Neural progenitor cell (in vitro differentiated cells): ENCODE measurements at regions not wholly inside any gene's neighbourhood (a gene's known extent, or its start where the extent isn't known, plus 50 kb on each side); places are given as distances from the start of the nearest gene placed in this dataset.

Experiments
- DNase-seq: peaks from one replicate; pipeline ENCODE4 v3.0.0-alpha.2; 2016; ENCODE audit warnings: low spot score
- H2AFZ ChIP-seq: fragments of 200-600 bp; sonication (generic); replicated peaks from 2 replicates; pipeline ENCODE4 v1.6.1; 2016; ENCODE audit warnings: antibody characterized with exemption
- H3F3A ChIP-seq: fragments of 200-600 bp; sonication (generic); 2 replicates; pipeline ENCODE4 v1.6.1; 2016; ENCODE audit warnings: antibody characterized with exemption, low read depth
- H3K27ac ChIP-seq: fragments of 200-600 bp; sonication (generic); 2 replicates; pipeline ENCODE4 v1.5.1; 2016; ENCODE audit warnings: mild to moderate bottlenecking
- H3K27me3 ChIP-seq: fragments of 200-600 bp; sonication (generic); 2 replicates; pipeline ENCODE4 v1.6.1; 2016; ENCODE audit warnings: mild to moderate bottlenecking, moderate library complexity
- H3K36me3 ChIP-seq: fragments of 200-600 bp; sonication (generic); 2 replicates; pipeline ENCODE4 v1.5.1; 2016
- H3K4me1 ChIP-seq: fragments of 200-600 bp; sonication (generic); 2 replicates; pipeline ENCODE4 v1.6.1; 2016; ENCODE audit warnings: mixed run types
- H3K4me2 ChIP-seq: fragments of 200-600 bp; sonication (generic); 2 replicates; pipeline ENCODE4 v1.6.1; 2016
- H3K4me3 ChIP-seq: fragments of 200-600 bp; sonication (generic); 2 replicates; pipeline ENCODE4 v1.5.1; 2016
- H3K79me2 ChIP-seq: fragments of 200-600 bp; sonication (generic); 2 replicates; pipeline ENCODE4 v1.6.1; 2016; ENCODE audit warnings: low read depth
- H3K9ac ChIP-seq: fragments of 200-600 bp; sonication (generic); 2 replicates; pipeline ENCODE4 v1.6.1; 2016
- H3K9me3 ChIP-seq: fragments of 200-600 bp; sonication (generic); 2 replicates; pipeline ENCODE4 v1.5.1; 2016; ENCODE audit warnings: low read depth
- H4K20me1 ChIP-seq: fragments of 200-600 bp; sonication (generic); 2 replicates; pipeline ENCODE4 v1.6.1; 2016; ENCODE audit warnings: low read depth
- H3K27ac Mint-ChIP-seq: 3 replicates; pipeline ENCODE4 v1.8.0; 2021; ENCODE audit warnings: mixed read lengths
- H3K27me3 Mint-ChIP-seq: 2 replicates; pipeline ENCODE4 v1.8.0; 2022; ENCODE audit warnings: low read depth, mild to moderate bottlenecking, inconsistent platforms, moderate library complexity, mixed read lengths; ENCODE audit not compliant: insufficient read depth
- H3K36me3 Mint-ChIP-seq: 3 replicates; pipeline ENCODE4 v1.8.0; 2021; ENCODE audit warnings: mixed read lengths
- H3K4me1 Mint-ChIP-seq: 3 replicates; pipeline ENCODE4 v1.8.0; 2021; ENCODE audit warnings: mixed read lengths
- H3K4me3 Mint-ChIP-seq: 3 replicates; pipeline ENCODE4 v1.8.0; 2021; ENCODE audit warnings: mild to moderate bottlenecking, moderate library complexity, mixed read lengths
- H3K9me3 Mint-ChIP-seq: 3 replicates; pipeline ENCODE4 v1.8.0; 2020; ENCODE audit warnings: mixed read lengths
- EZH2 ChIP-seq: fragments of 200-600 bp; sonication (generic); IDR thresholded peaks from 2 replicates; pipeline ENCODE4 v1.6.1; 2017; ENCODE audit warnings: antibody characterized with exemption, mild to moderate bottlenecking, moderate library complexity
- EZH2phosphoT487 ChIP-seq: fragments of 200-600 bp; sonication (generic); IDR thresholded peaks from 2 replicates; pipeline ENCODE4 v1.6.1; 2017; ENCODE audit warnings: antibody characterized with exemption
- TF ChIP-seq, protein P1 (sequence below): fragments of 200-600 bp; sonication (generic); IDR thresholded peaks from 2 replicates; pipeline ENCODE4 v1.5.1; 2017; ENCODE audit warnings: antibody characterized with exemption, mild to moderate bottlenecking

DNA sequence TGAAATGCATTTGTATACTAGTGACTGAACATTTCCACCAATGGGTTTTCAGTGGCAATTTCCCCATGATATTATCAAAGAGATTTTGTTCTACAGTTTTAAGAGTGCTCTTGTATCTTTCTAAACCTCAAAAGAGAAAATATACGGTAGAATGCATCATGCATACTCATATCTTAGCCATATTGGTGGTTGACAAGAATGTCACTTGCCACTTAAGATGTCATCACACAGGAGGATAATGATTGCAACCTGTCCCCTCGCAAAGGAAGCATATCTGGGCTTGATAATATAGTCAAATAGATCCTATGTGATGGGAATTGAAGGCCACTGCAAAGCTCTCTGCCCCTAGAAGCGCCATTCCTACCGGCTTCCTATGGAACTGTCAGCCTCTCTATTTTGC is 79.3 kb upstream of the ARMC3 start:
- Mint-ChIP-seq H3K27ac (no peak overlapping the region), H3K36me3 (no peaks in the 10 kb centered on the region), H3K9me3 (no peaks in the 10 kb centered on the region), H3K4me3 (no peak overlapping the region), H3K4me1 (peaks cover 2% of the 10 kb centered on the region), H3K27me3 (no peaks in the 10 kb centered on the region)
- Histone ChIP-seq H3K4me3 (no peak overlapping the region), H2AFZ (no peak overlapping the region), H3K4me2 (no peak overlapping the region), H4K20me1 (no peaks in the 10 kb centered on the region), H3K79me2 (no peaks in the 10 kb centered on the region), H3K4me1 (no peaks in the 10 kb centered on the region), H3K27me3 (no peaks in the 10 kb centered on the region), H3F3A (no peaks in the 10 kb centered on the region), H3K9ac (no peak overlapping the region), H3K9me3 (no peaks in the 10 kb centered on the region), H3K36me3 (no peaks in the 10 kb centered on the region), H3K27ac (no peak overlapping the region)
- DNase-seq, result no peak
- TF ChIP-seq EZH2 (no peak), EZH2phosphoT487 (no peak)
- TF ChIP-seq, protein P1, sequence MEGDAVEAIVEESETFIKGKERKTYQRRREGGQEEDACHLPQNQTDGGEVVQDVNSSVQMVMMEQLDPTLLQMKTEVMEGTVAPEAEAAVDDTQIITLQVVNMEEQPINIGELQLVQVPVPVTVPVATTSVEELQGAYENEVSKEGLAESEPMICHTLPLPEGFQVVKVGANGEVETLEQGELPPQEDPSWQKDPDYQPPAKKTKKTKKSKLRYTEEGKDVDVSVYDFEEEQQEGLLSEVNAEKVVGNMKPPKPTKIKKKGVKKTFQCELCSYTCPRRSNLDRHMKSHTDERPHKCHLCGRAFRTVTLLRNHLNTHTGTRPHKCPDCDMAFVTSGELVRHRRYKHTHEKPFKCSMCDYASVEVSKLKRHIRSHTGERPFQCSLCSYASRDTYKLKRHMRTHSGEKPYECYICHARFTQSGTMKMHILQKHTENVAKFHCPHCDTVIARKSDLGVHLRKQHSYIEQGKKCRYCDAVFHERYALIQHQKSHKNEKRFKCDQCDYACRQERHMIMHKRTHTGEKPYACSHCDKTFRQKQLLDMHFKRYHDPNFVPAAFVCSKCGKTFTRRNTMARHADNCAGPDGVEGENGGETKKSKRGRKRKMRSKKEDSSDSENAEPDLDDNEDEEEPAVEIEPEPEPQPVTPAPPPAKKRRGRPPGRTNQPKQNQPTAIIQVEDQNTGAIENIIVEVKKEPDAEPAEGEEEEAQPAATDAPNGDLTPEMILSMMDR, result no peak

DNA sequence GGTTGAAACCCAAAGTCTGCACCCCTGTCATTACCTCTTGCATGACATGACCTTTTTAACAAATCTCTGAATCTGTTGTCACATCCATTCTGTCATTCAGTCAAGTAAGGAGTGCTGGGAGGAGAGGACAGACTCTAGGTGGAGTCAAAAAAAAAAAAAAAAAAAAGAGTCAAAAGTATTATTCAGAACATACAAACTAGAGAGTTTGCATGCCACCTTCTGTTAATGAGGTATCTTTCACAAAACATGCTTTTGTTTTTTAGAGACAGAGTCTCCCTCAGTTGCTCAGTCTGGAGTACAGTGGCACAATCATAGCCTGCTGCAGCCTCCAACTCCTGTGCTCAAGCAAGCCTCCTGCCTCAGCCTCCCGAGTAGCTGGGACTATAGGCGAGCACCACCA is 81.6 kb upstream of the ARMC3 start:
- Histone ChIP-seq H3K27ac (no peak overlapping the region), H3K79me2 (no peaks in the 10 kb centered on the region), H3K4me3 (no peak overlapping the region), H3K27me3 (no peaks in the 10 kb centered on the region), H2AFZ (no peak overlapping the region), H3F3A (peaks cover 9% of the 10 kb centered on the region), H3K4me2 (no peak overlapping the region), H4K20me1 (no peaks in the 10 kb centered on the region), H3K9me3 (no peaks in the 10 kb centered on the region), H3K4me1 (peaks cover 10% of the 10 kb centered on the region), H3K36me3 (no peaks in the 10 kb centered on the region), H3K9ac (no peak overlapping the region)
- DNase-seq, result no peak
- Mint-ChIP-seq H3K4me1 (peaks cover 2% of the 10 kb centered on the region), H3K36me3 (no peaks in the 10 kb centered on the region), H3K27me3 (no peaks in the 10 kb centered on the region), H3K4me3 (no peak overlapping the region), H3K9me3 (no peaks in the 10 kb centered on the region), H3K27ac (no peak overlapping the region)
- no peak for TF ChIP-seq EZH2
- TF ChIP-seq EZH2phosphoT487, result no peak
- TF ChIP-seq, protein P1, result no peak

DNA sequence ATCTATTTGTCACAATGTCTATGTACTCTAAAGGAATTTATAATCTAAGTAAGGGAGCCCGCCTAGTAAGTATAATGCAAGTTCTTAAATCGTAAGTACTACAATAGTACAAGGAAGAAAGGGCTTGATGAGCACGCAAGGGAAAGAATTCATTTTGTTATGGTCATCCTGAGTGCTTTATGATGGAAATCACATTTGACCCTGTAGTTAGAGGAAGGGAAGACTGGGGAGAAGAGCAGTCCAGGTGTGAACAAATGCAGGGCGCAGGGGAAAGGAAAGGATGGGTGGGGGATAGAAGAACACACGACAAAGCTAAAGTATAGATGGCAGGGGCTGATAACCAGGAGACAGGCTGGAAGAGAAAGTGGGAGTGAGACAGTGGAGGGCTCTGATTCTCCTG is 88.2 kb upstream of the ARMC3 start:
- Mint-ChIP-seq H3K27ac (no peak overlapping the region), H3K27me3 (no peaks in the 10 kb centered on the region), H3K36me3 (no peaks in the 10 kb centered on the region), H3K4me3 (no peak overlapping the region), H3K4me1 (no peaks in the 10 kb centered on the region), H3K9me3 (no peaks in the 10 kb centered on the region)
- TF ChIP-seq EZH2 (no peak), EZH2phosphoT487 (no peak)
- TF ChIP-seq, protein P1, result no peak
- Histone ChIP-seq H3K4me2 (no peak overlapping the region), H3F3A (peaks cover 9% of the 10 kb centered on the region), H3K9ac (no peak overlapping the region), H3K79me2 (no peaks in the 10 kb centered on the region), H4K20me1 (no peaks in the 10 kb centered on the region), H3K27me3 (no peaks in the 10 kb centered on the region), H3K36me3 (no peaks in the 10 kb centered on the region), H3K9me3 (no peaks in the 10 kb centered on the region), H2AFZ (no peak overlapping the region), H3K4me1 (peaks cover 10% of the 10 kb centered on the region), H3K4me3 (no peak overlapping the region), H3K27ac (no peak overlapping the region)
- DNase-seq, result no peak

DNA sequence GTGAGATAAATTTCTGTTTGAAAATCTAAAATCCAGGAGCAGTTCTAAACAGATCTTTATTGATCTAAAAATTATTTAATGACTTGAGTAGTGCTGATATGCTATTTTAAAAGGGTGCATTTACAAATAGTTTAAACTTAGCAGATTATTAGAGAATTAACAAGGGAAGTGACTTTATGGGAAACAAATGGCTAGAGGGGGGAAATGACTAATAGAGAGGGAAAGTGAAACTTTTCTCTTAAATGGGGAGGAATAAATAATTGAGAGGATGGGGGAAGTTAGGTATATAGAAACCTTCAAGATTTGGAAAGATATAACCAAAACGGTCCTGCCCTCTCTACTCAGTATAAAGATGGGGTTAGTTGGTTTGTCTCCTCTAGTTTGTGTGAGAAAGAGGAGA is 90.1 kb upstream of the ARMC3 start:
- Histone ChIP-seq H3K36me3 (no peaks in the 10 kb centered on the region), H3K4me3 (no peak overlapping the region), H3K9ac (no peak overlapping the region), H3F3A (peaks cover 9% of the 10 kb centered on the region), H3K27me3 (no peaks in the 10 kb centered on the region), H3K4me2 (no peak overlapping the region), H3K4me1 (peaks cover 15% of the 10 kb centered on the region), H3K79me2 (no peaks in the 10 kb centered on the region), H2AFZ (no peak overlapping the region), H3K27ac (no peak overlapping the region), H3K9me3 (no peaks in the 10 kb centered on the region), H4K20me1 (no peaks in the 10 kb centered on the region)
- H3K4me3 Mint-ChIP-seq, result no peak overlapping the region
- no peak for DNase-seq
- H3K36me3 Mint-ChIP-seq, result no peaks in the 10 kb centered on the region
- H3K9me3 Mint-ChIP-seq, result no peaks in the 10 kb centered on the region
- TF ChIP-seq, protein P1, result no peak
- TF ChIP-seq EZH2phosphoT487, result no peak
- H3K27ac Mint-ChIP-seq, result no peak overlapping the region
- H3K4me1 Mint-ChIP-seq, result no peaks in the 10 kb centered on the region
- H3K27me3 Mint-ChIP-seq, result no peaks in the 10 kb centered on the region
